IPS-NIHi7 (cell line): ENCODE measurements at regions not wholly inside any gene's neighbourhood (a gene's known extent, or its start where the extent isn't known, plus 50 kb on each side); places are given as distances from the start of the nearest gene placed in this dataset.

ENCODE experiments used
- DNase-seq: peaks from one replicate; pipeline ENCODE4 v3.0.0; 2012; ENCODE audit warnings: mixed read lengths; ENCODE audit errors: extremely low spot score

DNA sequence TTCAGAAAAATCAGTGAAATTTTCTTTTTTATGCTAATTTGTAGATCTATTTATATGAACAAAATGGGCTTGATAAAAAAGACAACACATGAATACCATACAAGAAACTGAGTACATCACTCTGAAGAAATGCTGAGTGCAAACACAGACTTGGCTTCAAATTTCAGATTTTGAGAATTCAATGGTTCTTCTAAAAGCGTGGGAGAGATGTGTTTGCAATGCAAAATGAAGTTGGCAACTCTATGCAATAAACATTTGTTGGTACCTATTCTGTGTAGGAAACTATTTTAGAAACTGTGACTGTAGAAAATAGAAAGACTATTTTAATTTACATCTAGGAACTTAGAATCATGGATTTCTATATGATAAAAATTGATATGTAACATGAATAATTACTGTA is 1834.1 kb upstream of the CELF4 start:
- DNase-seq, result no peak

DNA sequence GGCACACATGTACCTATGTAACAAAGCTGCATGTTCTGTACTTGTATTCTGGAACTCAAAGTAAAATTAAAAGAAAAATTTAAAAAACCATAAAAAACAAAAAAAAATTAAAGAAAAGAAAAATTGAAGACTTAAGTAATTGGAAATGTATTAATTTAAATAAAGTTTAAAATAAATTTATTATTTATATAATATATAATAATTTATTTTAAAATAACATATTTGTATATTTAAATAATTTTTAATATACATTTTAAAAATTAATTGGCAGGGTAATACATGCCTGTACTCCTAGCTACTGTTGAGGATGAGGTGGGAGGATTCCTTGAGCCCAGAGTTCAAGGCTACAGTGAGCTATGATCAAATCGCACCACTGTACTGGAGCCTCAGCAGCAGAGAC is 1830.6 kb upstream of the CELF4 start:
- DNase-seq, result no peak

DNA sequence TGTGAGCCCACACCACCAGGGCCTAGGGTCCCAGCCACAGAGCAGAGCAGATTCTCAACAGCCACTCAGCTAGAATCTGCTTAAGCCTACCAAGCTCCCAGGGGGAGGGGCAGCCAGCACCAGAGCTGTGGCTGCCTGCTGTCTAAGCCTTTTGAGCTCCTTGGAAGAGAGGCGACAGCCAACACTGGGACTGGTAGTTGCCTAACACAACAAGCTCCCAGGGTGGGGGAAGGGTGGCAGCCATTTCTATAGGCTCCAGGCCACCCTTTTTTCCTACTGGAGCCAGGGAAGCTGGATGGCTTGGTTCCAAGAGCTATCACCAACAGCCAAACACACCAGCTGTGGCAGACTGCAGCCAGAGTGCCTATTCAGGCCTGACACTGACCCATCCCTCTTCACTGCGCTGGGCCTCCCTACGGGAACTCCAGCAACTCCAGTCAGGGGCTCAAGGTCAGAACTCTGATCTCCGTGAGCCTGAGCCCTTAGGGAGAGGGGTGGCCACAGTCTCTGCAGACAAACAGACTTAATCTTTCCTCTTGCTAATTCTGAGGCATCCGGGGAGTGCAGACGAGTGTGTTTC is 1824.3 kb upstream of the CELF4 start:
- DNase-seq, result peak; percentile 36

DNA sequence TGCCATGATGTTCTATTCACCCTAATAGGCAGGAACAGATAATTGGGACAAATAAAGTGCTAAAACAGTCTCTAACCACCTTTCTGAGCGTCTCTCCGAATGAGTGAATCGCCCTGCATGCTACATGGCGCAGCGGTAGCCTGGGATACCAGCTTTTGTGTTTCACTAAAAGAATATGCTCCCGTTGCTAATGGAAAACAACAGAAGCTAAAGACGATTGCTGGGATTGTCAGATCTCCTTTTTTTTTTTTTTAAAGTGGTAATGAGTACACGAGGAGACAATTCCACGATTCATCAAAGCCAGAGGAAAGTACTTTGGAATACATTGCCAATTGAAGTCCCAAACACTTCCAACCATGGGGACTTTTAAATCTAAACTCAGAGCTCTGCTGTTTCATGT is 1815.3 kb upstream of the CELF4 start:
- DNase-seq, result no peak

DNA sequence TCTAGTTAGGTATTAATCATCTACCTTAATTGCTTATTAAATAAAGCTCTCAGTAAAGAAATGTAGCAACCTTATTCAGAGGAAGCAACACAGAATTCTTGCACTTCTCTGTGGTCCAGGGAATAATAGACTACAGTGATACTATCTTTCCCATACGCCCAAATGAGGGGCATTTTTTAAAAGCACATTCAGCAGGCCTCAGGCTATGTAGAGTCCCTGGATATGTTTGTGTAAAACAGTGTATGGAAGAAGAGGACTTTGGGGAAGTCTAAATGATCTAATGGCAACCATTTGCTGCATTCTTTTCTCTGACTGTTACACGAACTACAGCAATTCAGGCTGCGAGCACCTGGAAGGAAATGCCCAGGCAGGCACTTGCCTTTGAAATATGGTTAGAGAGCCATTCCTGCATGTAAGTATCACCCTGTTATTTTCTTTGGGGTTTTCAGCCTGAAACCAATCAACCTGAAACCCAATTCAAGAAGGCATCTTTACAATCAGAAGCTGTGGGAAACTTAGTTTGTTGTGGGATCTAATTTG is 1814.7 kb upstream of the CELF4 start:
- no peak for DNase-seq

DNA sequence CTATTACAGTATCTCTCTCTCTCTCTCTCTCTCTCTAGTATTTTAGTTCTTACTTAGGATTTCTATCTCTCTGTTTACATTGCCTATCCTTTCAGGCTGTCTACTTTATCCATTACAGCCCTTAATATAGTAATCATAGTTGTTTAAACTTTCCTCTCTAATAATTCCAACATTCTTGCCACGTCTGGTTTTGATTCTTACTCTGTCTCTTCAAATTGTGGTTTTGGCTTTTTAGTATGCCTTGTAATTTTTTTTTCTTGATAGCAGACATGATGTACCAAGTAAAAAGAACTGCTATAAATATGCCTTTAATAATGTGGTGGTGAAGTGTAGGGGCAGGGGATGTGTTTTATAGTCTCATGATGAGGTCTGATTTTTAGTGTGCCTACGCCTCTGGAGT is 1809.5 kb upstream of the CELF4 start:
- no peak for DNase-seq

DNA sequence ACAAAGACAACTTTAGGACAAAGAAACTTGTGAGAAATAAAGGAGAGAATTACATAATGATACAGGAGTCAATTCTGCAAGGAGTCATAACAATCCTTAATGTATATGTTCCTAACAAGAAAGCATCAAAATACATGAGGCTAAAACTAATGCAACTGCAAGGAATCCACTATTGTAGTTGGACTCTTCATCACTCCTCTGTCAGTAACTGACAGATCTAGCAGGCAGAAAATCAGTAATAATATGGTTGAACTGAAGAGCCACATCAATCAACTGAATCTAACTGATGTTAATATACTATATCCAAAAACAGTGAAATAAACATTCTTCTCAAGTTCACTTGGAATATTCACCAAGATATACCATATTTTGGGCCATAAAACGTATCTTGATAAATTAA is 1806.4 kb upstream of the CELF4 start:
- DNase-seq, result no peak

DNA sequence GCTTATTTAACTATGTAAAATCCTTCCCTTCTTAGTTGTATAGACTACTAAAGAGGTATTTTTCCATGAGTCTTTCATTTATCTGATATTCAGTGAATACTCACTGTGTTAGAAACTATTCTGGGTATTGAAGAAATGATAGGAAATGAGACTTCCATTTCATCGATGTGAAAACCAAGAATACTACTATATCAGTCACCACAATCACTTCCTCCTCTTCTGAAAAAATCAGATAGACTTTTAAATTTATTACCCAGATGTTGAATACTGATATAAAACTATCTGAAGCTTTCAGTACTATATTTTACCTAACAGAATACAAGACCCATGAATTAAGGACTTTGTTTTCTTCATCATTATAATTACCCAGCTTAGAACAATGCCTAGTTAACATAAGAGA is 1801.1 kb upstream of the CELF4 start:
- no peak for DNase-seq

DNA sequence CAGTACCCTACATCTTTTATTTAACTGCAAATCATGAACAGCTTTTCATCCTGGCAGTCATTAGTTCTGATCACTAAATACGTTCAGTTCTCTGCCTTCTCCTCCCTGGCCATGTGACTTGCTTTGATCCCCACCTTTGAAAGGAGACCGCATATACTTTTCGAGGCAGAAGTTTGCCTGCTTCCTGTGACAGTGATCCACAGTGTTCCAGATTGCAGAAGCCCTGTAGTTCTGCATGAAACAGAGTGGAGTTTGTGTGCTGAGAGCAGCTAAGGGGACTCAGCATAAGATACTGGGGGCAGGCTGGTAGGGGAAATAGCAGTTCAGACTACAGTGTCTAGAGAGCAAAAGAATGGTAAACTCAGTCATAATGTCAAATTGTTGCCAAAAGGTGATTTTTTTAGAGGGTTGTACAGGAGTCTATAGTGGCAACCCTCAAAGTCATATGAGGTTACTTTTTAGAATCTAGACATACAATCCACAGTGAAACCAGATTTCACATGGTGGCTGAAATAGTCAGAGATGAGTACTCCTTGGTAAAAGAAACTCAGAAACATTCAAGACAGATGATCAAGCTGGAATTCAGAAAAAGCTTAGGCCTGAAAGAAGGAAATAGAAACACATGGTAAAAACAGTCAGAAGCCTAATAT is 1800.4 kb upstream of the CELF4 start:
- no peak for DNase-seq

DNA sequence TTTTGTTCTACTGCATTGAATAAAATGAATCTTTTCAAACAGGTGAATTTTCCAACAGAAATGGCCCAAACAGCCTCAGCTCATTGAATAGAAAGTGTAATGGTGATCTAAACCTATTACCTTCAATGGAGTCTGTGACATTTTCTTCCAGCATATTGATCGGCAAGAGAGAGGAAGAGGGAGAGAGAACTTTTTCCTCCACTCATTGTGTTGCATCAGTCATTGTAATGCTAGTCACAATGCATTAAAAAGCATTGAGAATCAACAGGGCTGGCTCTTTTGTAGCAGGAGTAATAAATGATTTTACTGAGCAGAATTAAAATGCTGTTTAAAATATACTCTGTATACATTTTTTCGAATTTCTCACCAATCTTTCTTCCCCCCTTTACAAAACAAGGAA is 1794.5 kb upstream of the CELF4 start:
- no peak for DNase-seq

DNA sequence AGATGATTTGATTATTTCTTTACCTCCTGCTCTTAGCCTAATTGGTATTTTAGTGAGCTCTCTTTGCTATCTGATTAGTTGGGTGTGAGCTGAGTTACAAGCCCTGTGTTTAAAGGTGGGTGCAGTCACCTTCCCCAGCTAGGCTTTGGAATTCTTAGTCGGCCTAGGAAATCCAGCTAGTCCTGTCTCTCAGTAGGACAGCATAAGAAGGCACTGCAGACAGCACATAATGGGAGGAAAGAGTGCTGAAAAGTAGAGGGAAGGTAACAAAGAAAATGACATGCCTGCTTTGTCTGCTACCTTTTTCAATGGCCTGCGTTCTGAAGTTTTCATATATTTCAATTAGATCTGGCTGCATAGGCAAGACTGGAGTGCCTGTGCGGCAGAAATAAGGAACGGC is 1794.0 kb upstream of the CELF4 start:
- no peak for DNase-seq

DNA sequence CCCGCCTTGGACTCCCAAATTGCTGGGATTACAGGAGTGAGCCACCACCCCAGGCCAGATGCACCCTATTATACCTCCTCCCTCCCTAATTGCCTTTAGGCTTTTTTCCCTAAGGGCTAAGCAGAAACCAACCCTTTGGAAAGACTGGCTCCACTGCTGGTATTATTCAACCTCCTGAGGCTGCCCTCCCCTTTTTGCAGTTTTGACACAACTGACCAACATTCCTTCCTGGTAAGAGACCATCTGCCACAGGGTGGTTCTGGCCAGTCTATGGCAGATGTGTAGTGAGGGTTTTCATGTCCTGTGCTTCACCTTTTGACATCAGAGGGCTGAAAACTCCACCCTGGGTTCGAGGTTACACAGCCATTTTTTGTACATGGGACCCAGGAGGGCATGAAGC is 1785.3 kb upstream of the CELF4 start:
- DNase-seq, result no peak

DNA sequence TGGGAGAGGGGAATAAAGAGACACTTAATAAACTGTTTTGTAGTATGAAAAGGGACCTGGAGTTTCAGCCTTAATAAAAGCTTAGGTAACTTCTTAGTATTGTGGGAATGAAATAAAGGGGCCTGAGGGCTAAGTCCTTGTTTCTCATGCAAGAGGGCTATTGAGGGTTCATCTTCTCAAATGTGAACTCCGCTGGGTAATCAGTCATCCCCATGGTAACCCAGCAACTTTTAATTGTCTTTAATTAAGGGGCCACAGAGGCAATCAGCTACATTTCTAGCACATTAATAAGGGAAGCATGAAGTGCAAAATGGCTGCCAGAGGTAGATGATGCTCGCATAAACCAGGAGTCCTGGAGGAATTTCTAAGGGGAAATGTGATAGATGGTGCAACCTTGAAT is 1784.2 kb upstream of the CELF4 start:
- DNase-seq, result no peak

DNA sequence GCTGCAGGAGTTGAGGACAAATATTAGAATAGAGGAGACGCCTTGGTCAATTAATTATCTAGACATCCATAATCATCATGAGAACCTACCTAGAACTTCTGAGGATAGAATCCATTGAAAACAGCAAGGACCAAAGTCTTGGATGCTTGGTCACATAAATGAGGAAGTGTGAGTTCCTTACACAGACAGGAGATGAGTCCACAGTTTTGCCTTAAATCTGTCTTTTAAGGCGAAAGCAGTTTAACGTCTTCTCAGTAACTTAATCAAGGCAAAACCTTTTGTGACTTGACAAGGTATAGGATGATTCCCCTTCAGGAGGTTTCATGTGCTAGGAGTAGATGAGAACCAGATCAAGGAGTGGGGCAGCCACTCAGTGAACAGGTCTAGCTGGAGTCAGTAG is 1783.2 kb upstream of the CELF4 start:
- DNase-seq, result no peak

DNA sequence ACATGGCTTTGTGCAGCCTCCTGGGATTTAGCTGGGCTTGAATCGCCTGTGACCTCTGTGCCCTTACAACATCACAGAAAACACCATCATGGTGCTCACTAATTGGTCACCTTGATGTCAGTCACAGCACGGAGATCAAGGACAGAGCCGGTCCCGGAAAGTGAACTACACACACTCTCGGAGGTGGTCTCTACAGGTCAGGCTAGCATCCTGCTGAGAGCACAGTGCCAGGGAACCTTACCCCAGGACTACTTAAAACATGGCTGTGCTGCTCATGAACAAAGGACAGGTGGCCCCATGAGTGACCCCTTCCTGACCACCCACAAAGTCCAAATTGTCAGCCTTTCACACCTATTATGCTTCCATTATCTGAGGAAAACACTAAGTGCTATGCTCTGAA is 1782.1 kb upstream of the CELF4 start:
- DNase-seq, result no peak

DNA sequence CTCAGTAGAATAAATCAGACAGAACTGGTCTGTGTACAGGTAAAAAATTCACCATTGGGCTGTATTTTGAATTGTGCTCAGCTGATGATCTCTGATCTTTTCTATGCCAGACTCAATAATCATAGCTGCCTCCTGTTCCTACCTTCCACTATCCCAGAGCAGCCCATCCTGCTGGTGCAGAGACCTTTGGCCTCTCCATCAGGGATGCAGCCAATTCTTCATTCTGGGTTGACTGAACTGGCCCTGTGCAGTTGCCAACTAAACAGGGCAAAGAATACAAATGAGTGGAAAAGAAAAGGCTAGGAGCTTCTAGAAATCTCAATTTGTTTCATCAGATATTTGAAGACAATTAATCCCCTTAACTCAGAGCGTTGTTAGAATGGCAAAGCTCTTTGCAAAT is 1781.3 kb upstream of the CELF4 start:
- DNase-seq, result no peak

DNA sequence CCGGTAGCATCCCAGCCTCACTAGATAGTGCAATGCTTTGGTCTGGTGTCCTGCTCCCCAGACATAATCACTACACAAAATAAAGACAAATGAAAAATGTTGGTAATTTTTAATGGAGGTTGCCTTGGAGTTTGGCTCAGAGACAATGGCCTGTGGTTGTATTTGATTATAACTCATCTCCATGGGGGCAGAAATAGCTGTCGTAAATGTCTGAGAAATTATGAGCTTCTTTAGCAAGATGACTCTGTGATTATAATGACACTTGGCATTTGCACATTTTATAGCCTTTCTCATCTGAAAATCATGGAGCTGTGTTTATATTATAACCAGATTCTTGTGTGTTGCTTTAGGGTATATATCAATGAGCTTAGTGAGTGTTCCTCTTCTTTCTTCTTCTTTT is 1779.7 kb upstream of the CELF4 start:
- DNase-seq, result no peak

DNA sequence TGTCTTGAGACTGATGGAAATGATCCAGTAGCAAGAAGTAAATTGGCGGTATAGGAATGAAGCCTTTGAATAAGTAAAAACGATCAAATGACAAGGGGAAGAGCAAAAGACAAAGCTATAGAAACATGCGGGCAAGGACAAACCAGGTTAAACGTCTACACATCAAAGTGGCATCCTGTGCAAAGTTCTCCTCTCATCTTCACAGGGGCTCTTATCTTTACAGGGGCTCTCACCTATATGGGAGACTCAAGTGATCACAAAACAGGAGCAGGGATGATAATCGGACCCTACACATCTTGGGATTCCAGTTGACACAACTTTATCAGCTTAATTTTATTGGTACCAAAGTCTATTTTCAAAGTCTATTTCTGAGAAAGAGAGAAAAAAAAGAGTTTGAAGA is 1778.9 kb upstream of the CELF4 start:
- no peak for DNase-seq

DNA sequence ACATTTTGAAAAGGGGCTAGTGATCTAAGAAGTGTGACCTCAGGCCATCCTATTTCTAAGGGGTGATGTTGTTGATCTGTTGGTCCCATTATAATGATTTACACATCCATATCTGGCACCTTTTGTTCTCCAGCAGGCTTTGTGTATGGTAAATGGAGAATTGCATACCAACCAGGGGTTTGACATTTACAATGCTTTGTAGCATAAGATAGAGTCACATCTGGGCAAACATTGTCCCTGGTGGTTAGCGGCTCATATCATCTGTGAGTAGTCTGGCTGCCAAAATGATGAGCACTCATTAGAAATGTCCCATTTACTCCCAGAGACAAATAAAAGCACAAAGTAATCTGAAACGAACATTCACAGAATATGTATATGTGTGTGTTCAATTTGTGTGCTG is 1775.5 kb upstream of the CELF4 start:
- DNase-seq, result no peak

DNA sequence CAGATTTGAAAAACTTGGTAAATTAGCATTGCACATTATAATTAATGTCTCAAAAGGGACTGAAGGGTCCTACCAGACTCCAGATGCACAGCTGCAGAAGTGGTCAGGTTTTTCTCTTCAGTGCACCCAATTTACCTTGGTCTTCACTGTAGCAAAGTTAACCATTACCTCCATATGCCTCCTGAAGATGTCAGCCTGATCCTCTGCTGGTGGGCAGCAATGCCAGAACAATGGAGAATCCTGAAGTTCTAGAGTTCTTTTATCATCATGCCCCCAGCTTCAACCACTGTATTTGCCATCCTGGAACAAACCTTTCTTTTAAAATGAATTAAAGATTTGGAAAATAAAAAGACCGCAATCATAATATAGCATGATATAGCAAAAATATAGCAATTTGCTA is 1774.8 kb upstream of the CELF4 start:
- DNase-seq, result no peak

DNA sequence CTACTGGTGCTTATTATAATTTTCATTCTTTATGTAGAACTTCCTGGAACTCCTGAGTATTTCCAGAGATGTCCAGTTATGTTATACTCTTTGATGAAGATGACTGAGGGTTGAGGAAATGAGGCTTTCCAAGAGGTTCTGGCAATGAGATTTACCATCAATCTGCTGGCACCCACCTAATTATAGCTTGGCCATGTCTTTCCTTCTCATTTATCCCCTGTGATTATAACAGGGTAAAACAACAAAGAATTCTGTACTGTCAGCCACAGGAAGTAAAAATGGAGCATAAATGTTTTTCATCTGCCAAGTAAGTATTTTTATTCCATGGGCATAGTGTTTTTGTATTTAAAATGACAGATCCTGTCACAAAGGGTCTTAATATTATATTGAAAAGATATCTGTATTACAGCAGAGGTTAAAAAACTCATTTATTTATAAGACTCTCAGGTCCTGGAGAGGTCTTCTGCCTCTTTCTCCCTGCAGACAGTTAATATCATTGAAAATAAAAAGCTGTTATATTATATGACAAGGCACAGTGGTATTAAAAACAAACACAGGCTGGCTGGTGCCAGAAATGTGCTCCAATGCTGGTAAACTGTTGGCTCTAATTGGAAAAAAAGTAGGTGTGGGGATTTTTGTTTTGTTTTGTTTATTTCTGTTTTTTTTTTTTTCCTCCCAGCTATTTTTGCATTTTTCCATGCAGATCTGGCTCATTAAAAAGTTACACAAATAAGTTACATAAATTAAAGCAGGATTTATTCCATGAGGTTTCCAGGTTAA is 1764.1 kb upstream of the CELF4 start:
- DNase-seq, result no peak

DNA sequence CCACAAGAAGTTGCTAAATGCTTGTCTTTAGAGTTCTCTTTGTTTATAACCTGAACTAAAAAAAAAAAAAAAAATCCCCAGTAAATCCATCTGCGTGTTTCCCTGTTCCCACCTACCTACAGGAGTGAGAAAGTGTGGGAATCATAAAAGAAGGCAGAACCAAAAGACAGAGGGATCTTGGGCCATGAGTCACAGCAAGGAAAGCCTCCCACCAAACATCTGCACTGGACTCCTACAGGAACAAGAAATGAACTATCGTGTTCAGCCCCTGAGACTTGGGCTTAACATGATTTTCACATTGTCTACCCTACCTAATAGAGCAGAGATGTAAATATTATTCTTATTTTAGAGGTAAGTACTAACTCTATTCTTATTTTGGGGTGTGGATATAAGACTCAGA is 1761.2 kb upstream of the CELF4 start:
- DNase-seq, result no peak

DNA sequence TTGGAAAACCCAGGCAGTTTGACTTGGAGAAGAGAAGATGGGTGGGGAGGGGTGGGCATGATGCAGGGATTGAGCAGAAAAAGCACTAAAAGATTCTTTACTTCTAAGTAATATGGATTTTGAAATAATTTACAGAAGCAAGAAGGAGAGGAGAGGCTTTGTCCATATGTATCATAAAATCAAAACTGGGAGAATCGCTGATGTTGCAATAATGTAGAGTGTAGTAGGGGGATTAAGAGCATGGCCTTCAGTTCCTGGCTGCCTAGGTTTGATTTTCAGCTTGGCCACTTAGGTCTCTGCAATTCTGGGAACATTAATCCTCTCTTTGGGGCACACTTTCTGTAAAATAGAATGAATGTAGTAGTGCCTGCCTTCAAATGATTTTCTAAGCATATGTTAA is 1760.4 kb upstream of the CELF4 start:
- no peak for DNase-seq
